ENCODE measurements at regions not wholly inside any gene's neighbourhood (a gene's known extent, or its start where the extent isn't known, plus 50 kb on each side); places are given as distances from the start of the nearest gene placed in this dataset.

- TF ChIP-seq CTCF (conservative IDR thresholded peaks at IDR 0.05; ENCODE audit: low read depth, low read length) (no peak), EZH2 (IDR thresholded peaks at IDR 0.05; ENCODE audit: borderline replicate concordance, low read depth, low read length, poor library complexity, severe bottlenecking) (no peak)
These were observed 77.8 kb upstream of the BTG1 start for GRCh38 chr12:92223481-92223880.

All from A673 (cell line).